ENCODE measurements at regions not wholly inside any gene's neighbourhood (a gene's known extent, or its start where the extent isn't known, plus 50 kb on each side); places are given as distances from the start of the nearest gene placed in this dataset.

GRCh38 chr2:175633227-175633626 lies 368.8 kb downstream of the LNPK start:
- TF ChIP-seq CTCF (IDR thresholded peaks at IDR 0.05) (no peak), POLR2A (IDR thresholded peaks at IDR 0.05) (no peak)
